OCI-LY7 (cell line): ENCODE measurements at regions not wholly inside any gene's neighbourhood (a gene's known extent, or its start where the extent isn't known, plus 50 kb on each side); places are given as distances from the start of the nearest gene placed in this dataset.

ENCODE experiments used
- CTCF ChIP-seq: fragments of 200-600 bp; sonication (generic); conservative IDR thresholded peaks from 2 replicates; pipeline ENCODE4 v1.5.1; 2014; ENCODE audit warnings: mild to moderate bottlenecking, antibody characterized with exemption, low read length, moderate library complexity, mixed read lengths
- EZH2phosphoT487 ChIP-seq: fragments of 200-600 bp; sonication (generic); IDR thresholded peaks from 2 replicates; pipeline ENCODE4 v1.6.1; 2018; ENCODE audit warnings: low read depth, borderline replicate concordance, mild to moderate bottlenecking, mixed run types, antibody characterized with exemption, low read length, moderate library complexity, mixed read lengths

GRCh38 chr3:144746631-144747030 lies 775.0 kb downstream of the DIPK2A start:
- TF ChIP-seq CTCF = no peak
- no peak for TF ChIP-seq EZH2phosphoT487
